GM23248 (cell line): ENCODE measurements at regions not wholly inside any gene's neighbourhood (a gene's known extent, or its start where the extent isn't known, plus 50 kb on each side); places are given as distances from the start of the nearest gene placed in this dataset.

Experiments
- EZH2 ChIP-seq: fragments of 200-600 bp; sonication (generic); IDR thresholded peaks from 2 replicates; pipeline ENCODE4 v1.6.1; 2018; ENCODE audit warnings: antibody characterized with exemption, mild to moderate bottlenecking; ENCODE audit not compliant: insufficient read depth, poor library complexity, severe bottlenecking
- EZH2phosphoT487 ChIP-seq: fragments of 200-600 bp; sonication (generic); IDR thresholded peaks from 2 replicates; pipeline ENCODE4 v1.6.1; 2018; ENCODE audit warnings: antibody characterized with exemption, moderate library complexity, mild to moderate bottlenecking, low read depth; ENCODE audit not compliant: insufficient read depth

GRCh38 chr1:4164965-4165364 lies 264.9 kb upstream of the C1orf174 start:
- TF ChIP-seq EZH2phosphoT487 (no peak), EZH2 (no peak)
